IMR-90 (cell line): ENCODE measurements at regions not wholly inside any gene's neighbourhood (a gene's known extent, or its start where the extent isn't known, plus 50 kb on each side); places are given as distances from the start of the nearest gene placed in this dataset.

Experiments
- ATAC-seq: fragments of 200-7000 bp; cut with Tn5 transposase; 2 replicates; pipeline ENCODE4 v1.9.1; 2020; ENCODE audit warnings: low read depth, mild to moderate bottlenecking, moderate library complexity
- BruUV-seq: library from RNA; stranded (reverse); fragments of 400-500 nt; replicated peaks from 2 replicates; lab custom pipeline; 2021; lab: Mats Ljungman, UMichigan
- CTCF ChIA-PET: fragments of 300-600 bp; formaldehyde crosslinking; extraction: SDS; loops from one replicate; lab custom pipeline; 2021; ENCODE audit warnings: antibody characterized with exemption; lab: Yijun Ruan, JAX
- POLR2A ChIA-PET: fragments of 300-600 bp; sonication (Branson Sonifier 250); formaldehyde crosslinking; loops from one replicate; lab custom pipeline; 2022; ENCODE audit warnings: antibody characterized with exemption; ENCODE audit not compliant: unreplicated experiment; lab: Charles Lee
- DNase-seq: peaks from one replicate; pipeline ENCODE4 v3.0.0; 2013
- H2AFZ ChIP-seq: replicated peaks from 2 replicates; pipeline ENCODE3; 2013; ENCODE audit warnings: low read length, mild to moderate bottlenecking; ENCODE audit not compliant: poor library complexity
- H2AK5ac ChIP-seq: 2 replicates; pipeline ENCODE4 v1.6.1; 2013; ENCODE audit warnings: low read depth, low read length, inconsistent platforms
- H2AK9ac ChIP-seq: replicated peaks from 2 replicates; pipeline ENCODE3; 2013; ENCODE audit warnings: mild to moderate bottlenecking, low read depth, low read length, moderate library complexity; ENCODE audit not compliant: poor library complexity
- H2BK120ac ChIP-seq: 2 replicates; pipeline ENCODE4 v1.6.1; 2013; ENCODE audit warnings: low read depth, low read length, inconsistent platforms
- H2BK15ac ChIP-seq: 3 replicates; pipeline ENCODE4 v1.6.1; 2013; ENCODE audit warnings: low read depth, low read length, inconsistent platforms
- H2BK20ac ChIP-seq: 2 replicates; pipeline ENCODE4 v1.6.1; 2013; ENCODE audit warnings: low read depth, mild to moderate bottlenecking, inconsistent platforms, low read length, moderate library complexity
- H2BK5ac ChIP-seq: 2 replicates; pipeline ENCODE4 v1.6.1; 2013; ENCODE audit warnings: mild to moderate bottlenecking, low read depth, low read length, inconsistent platforms; ENCODE audit not compliant: poor library complexity, severe bottlenecking
- H3K14ac ChIP-seq: replicated peaks from 2 replicates; pipeline ENCODE4 v1.6.1; 2013; ENCODE audit warnings: low read depth, low read length, inconsistent platforms
- H3K18ac ChIP-seq: 2 replicates; pipeline ENCODE4 v1.6.1; 2013; ENCODE audit warnings: low read depth, low read length, control low read depth
- H3K23ac ChIP-seq: 2 replicates; pipeline ENCODE4 v1.6.1; 2013; ENCODE audit warnings: low read depth, low read length, inconsistent platforms
- H3K27ac ChIP-seq: 2 replicates; pipeline ENCODE4 v1.5.1; 2013; ENCODE audit warnings: mild to moderate bottlenecking, control low read depth, low read length; ENCODE audit not compliant: insufficient read depth
- H3K27me3 ChIP-seq: 2 replicates; pipeline ENCODE4 v1.6.1; 2013; ENCODE audit warnings: low read length; ENCODE audit not compliant: control insufficient read depth, insufficient read depth
- H3K36me3 ChIP-seq: 2 replicates; pipeline ENCODE4 v1.6.1; 2013; ENCODE audit warnings: low read length, mixed read lengths; ENCODE audit not compliant: control insufficient read depth, insufficient read depth
- H3K4ac ChIP-seq: 2 replicates; pipeline ENCODE4 v1.6.1; 2013; ENCODE audit warnings: low read depth, low read length, inconsistent platforms
- H3K4me1 ChIP-seq: 2 replicates; pipeline ENCODE4 v1.6.1; 2013; ENCODE audit warnings: low read length, mixed read lengths; ENCODE audit not compliant: control insufficient read depth, insufficient read depth
- H3K4me2 ChIP-seq: 2 replicates; pipeline ENCODE4 v1.6.1; 2013; ENCODE audit warnings: low read depth, mild to moderate bottlenecking, control low read depth, low read length, moderate library complexity
- H3K4me3 ChIP-seq: 2 replicates; pipeline ENCODE4 v1.5.1; 2013; ENCODE audit warnings: low read depth, mild to moderate bottlenecking, control low read depth, low read length, moderate library complexity; ENCODE audit not compliant: insufficient read depth
- H3K56ac ChIP-seq: 2 replicates; pipeline ENCODE4 v1.6.1; 2013; ENCODE audit warnings: low read length, inconsistent platforms; ENCODE audit not compliant: insufficient read depth; ENCODE audit errors: extremely low read depth
- H3K79me1 ChIP-seq, 2 experiments: 2 replicates each; pipeline ENCODE4 v1.6.1; 2013; ENCODE audit warnings: low read length in 2 of 2, inconsistent platforms in 1 of 2, low read depth in 1 of 2
- H3K9ac ChIP-seq: 2 replicates; pipeline ENCODE4 v1.6.1; 2013; ENCODE audit warnings: low read depth, low read length, control low read depth
- H3K9me1 ChIP-seq: 2 replicates; pipeline ENCODE4 v1.6.1; 2013; ENCODE audit warnings: low read length, inconsistent platforms; ENCODE audit not compliant: insufficient read depth
- H3K9me3 ChIP-seq: 2 replicates; pipeline ENCODE4 v1.6.1; 2013; ENCODE audit warnings: low read length; ENCODE audit not compliant: control insufficient read depth, insufficient read depth
- H4K20me1 ChIP-seq: 2 replicates; pipeline ENCODE4 v1.6.1; 2013; ENCODE audit warnings: low read length, inconsistent platforms; ENCODE audit not compliant: insufficient read depth
- H4K5ac ChIP-seq: 2 replicates; pipeline ENCODE4 v1.6.1; 2013; ENCODE audit warnings: mild to moderate bottlenecking, low read depth, low read length, control low read depth
- H4K8ac ChIP-seq, 2 experiments: 2 replicates each; pipeline ENCODE4 v1.6.1; 2013; ENCODE audit warnings: low read depth in 2 of 2, low read length in 2 of 2, control low read depth in 1 of 2, inconsistent platforms in 1 of 2
- H4K91ac ChIP-seq: 2 replicates; pipeline ENCODE4 v1.6.1; 2013; ENCODE audit warnings: low read depth, low read length, inconsistent platforms; ENCODE audit not compliant: insufficient read depth
- CEBPB ChIP-seq: IDR thresholded peaks from 2 replicates; pipeline ENCODE4 v1.6.1; 2012; ENCODE audit warnings: low read depth, low read length, improper control_type of control experiment
- NFE2L2 ChIP-seq: fragments of 150-350 bp; IDR thresholded peaks from 2 replicates; pipeline ENCODE4 v1.6.1; 2016; ENCODE audit warnings: low read depth, mild to moderate bottlenecking, low read length
- WGBS, 2 experiments: methylation state at CpG; one replicate each; pipeline versions ENCODE4 v1.1.5 to v1.1.7; 2013; ENCODE audit warnings: missing lambda C conversion rate in 2 of 2; ENCODE audit not compliant: insufficient read length in 1 of 2; ENCODE audit errors: extremely low coverage in 2 of 2; 5-methylcytosine and 5-hydroxymethylcytosine counted together
- dilution Hi-C: fragments of 300-500 bp; cut with HindIII; formaldehyde crosslinking; loops from one replicate; pipeline ENCODE4 v1.14.3; 2018; ENCODE audit warnings: low sequenced_read_pairs; ENCODE audit not compliant: unreplicated experiment
- in situ Hi-C: fragments of 300-500 bp; cut with MboI; formaldehyde crosslinking; loops from 3 replicates; pipeline ENCODE4 v1.14.3; 2019; ENCODE audit warnings: low sequenced_read_pairs, inconsistent platforms, mixed read lengths
- intact Hi-C: fragments of 100-400 bp; cut with micrococcal nuclease; formaldehyde crosslinking; loops from 2 replicates; pipeline ENCODE4 v1.10.0; 2022

- Histone ChIP-seq H4K91ac (no peak overlapping the region), H2BK5ac (no peak overlapping the region), H3K23ac (no peak overlapping the region), H3K9me1 (no peaks in the 10 kb centered on the region), H3K4me1 (no peaks in the 10 kb centered on the region), H2BK120ac (no peak overlapping the region), H3K18ac (no peak overlapping the region), H2AFZ (no peak overlapping the region), H4K20me1 (no peaks in the 10 kb centered on the region), H3K4me3 (no peak overlapping the region), H3K4ac (no peak overlapping the region), H2BK15ac (no peak overlapping the region), H2AK9ac (no peak overlapping the region), H3K9me3 (no peaks in the 10 kb centered on the region), H4K5ac (no peak overlapping the region), H3K56ac (no peak overlapping the region), H3K27me3 (peaks cover 23% of the 10 kb centered on the region), H3K79me1 (no peaks in the 10 kb centered on the region), H2AK5ac (no peak overlapping the region), H2BK20ac (no peak overlapping the region), H3K14ac (no peak overlapping the region), H3K9ac (no peak overlapping the region), H3K27ac (no peak overlapping the region), H3K36me3 (no peaks in the 10 kb centered on the region), H3K4me2 (no peak overlapping the region), H4K8ac (no peak overlapping the region)
- dilution Hi-C loops (no loop called here), intact Hi-C loops (no loop called here), in situ Hi-C loops (no loop called here)
- BruUV-seq, result no TSS peak
- ChIA-PET CTCF (no interaction called here), POLR2A (no interaction called here)
- ATAC-seq (no peak), DNase-seq (no peak)
- WGBS, 2 experiments, result no CpG with 5 or more reads among the region's 5 CpGs
- TF ChIP-seq CEBPB (no peak), NFE2L2 (no peak)
Observed at GRCh38 chr1:113233441-113233840, 156.9 kb upstream of the MAGI3 start.
